D721Med (cell line): ENCODE measurements at regions not wholly inside any gene's neighbourhood (a gene's known extent, or its start where the extent isn't known, plus 50 kb on each side); places are given as distances from the start of the nearest gene placed in this dataset.

Experiments used
- DNase-seq: peaks from one replicate; pipeline ENCODE4 v3.0.0; 2011; ENCODE audit warnings: low spot score; ENCODE audit not compliant: insufficient read length
- FAIRE-seq: peaks from 2 replicates; lab custom pipeline; 2011; peaks lifted over from hg19 to GRCh38; lab: Jason Lieb, UNC
- TF ChIP-seq, protein P1 (sequence below): IDR thresholded peaks from 2 replicates; pipeline ENCODE4 v1.5.1; 2012; ENCODE audit warnings: mild to moderate bottlenecking, control low read depth; ENCODE audit not compliant: insufficient read depth; ENCODE audit errors: missing control alignments

DNA sequence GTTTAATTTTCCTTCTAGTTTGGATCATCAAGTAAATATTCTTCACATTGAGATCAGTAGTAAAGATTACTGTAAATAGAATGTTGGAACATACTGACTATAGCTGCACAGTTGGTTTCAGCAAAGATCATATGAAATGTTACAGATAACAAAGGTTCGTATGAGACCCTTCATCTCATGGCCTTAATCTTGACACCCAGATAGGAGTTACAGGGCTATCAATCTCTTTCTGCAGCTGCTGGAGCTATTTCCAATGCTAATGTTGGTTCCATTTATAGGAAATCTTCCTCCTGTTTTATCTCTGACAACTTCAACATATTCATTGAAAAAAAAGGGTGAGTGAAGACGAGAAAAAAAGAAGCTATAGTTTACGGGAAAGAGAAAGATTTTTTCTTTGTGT, 495.6 kb downstream of the JRKL start:
- TF ChIP-seq, protein P1, sequence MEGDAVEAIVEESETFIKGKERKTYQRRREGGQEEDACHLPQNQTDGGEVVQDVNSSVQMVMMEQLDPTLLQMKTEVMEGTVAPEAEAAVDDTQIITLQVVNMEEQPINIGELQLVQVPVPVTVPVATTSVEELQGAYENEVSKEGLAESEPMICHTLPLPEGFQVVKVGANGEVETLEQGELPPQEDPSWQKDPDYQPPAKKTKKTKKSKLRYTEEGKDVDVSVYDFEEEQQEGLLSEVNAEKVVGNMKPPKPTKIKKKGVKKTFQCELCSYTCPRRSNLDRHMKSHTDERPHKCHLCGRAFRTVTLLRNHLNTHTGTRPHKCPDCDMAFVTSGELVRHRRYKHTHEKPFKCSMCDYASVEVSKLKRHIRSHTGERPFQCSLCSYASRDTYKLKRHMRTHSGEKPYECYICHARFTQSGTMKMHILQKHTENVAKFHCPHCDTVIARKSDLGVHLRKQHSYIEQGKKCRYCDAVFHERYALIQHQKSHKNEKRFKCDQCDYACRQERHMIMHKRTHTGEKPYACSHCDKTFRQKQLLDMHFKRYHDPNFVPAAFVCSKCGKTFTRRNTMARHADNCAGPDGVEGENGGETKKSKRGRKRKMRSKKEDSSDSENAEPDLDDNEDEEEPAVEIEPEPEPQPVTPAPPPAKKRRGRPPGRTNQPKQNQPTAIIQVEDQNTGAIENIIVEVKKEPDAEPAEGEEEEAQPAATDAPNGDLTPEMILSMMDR, result no peak
- FAIRE-seq (no peak), DNase-seq (no peak)

DNA sequence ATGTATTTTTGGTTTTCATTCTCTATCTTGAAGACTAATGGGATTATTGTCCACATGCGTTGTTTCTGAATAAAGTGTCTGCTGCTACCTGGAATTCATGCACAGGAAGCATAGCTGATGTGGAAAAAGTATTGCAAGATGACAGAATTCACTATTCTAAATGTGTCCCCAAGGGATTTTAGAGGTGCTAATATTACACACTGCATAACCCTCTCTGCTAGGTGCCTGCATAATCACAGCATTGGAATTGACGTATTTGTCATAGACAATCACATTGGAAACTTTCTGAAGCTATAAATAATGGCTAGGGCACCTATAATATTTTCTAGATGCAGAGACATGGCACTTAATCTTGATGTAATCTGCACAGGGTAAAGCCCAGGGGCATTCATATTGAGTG, 496.1 kb downstream of the JRKL start:
- FAIRE-seq (no peak), DNase-seq (no peak)
- TF ChIP-seq, protein P1, result no peak

DNA sequence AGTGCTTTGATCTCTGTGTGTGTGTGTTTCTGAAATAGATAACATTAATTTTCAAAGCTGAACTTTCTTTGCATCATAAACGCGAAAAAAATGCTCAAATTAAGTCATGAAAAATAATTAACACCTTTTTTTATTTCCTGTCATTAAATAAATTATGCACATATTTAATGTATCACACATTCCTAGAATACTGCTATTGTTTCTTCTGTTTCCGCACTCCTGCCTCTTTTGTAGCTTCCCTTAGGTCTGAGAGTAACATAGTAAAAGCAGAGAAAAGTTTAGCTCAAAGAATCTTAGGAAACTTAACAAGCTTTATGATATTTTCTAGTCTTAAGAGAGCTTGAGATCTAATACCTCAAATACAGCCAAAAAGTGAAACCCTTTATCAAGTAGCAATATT, 504.2 kb downstream of the JRKL start:
- TF ChIP-seq, protein P1, result no peak
- no peak for FAIRE-seq

DNA sequence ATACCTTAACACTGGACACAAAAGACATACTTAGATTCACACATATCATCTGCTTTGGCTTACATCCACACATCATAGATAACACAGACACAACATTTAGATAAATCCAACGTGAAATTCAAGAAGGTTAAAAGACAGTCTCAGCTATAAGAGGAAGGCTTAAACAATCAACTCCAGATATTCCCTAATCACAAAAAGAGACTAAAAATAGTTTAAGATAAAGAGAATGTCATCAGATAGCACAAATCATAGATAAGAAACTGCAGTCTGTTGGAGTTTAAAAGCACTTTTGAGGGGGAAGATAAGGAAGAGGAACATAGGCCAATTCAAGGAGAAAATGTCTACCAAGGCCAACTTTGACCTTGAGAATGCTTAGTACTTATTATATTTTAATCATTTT, 504.8 kb downstream of the JRKL start:
- no peak for FAIRE-seq
- TF ChIP-seq, protein P1, result no peak
- no peak for DNase-seq

More for the DNA sequence above, 504.2 kb downstream of the JRKL start:
- DNase-seq, result no peak

DNA sequence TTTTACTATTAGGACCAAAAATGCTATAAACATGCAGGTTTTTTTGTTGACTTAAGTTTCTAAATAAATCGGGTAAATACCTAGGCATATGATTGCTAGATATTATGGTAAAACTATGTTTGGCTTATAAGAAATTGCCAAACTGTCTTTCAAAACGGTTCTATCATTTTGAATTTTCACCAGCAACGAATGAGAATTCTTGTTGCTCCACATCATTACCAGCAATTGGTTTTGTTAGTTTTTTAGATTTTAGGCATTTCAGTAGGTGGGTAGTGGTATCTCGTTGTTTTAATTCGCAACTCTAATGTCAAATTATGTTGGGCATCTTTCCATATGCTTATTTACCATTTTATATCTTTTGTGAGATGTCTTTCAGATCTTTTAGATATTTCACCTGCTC, 510.2 kb downstream of the JRKL start:
- no peak for FAIRE-seq
- TF ChIP-seq, protein P1, result no peak
- no peak for DNase-seq

DNA sequence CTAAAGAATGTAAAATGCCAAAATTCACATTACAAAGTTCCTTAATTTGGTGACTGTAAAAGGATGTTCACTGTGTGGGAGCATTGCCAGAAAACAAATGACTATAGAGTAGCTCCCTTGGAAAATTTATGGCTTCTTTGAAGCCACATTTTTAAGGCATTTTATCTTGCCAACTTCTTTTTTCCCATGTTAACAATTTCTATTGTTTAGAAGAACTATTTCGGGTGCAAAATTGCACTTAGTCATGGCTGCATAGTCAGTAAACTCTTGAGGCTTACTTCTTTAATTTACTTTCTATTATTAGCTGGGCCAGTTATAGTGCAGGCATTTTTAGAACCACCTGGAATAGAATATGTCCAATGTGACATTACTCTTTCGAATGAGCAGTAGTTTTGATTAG, 515.3 kb downstream of the JRKL start:
- TF ChIP-seq, protein P1, result no peak
- no peak for DNase-seq
- FAIRE-seq, result no peak

DNA sequence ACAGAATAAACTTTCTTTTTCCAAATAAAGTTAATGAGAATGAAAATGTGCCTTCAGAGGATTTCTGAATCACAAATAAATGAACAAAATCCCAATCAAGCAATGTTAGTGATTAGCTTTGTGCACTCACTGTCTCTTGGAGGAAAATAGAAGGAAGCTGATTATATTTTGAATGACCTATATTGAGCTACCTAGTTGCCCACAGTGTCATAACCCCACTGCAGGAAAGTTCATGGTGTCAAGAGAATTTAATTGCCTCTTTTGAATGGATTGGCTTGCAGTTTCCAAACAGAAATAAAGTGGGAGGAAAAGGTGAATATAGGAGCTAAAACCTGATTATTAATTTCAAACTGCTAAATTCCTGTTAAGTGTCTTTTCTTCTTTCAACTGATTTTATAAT, 515.9 kb downstream of the JRKL start:
- DNase-seq (no peak), FAIRE-seq (no peak)
- TF ChIP-seq, protein P1, result no peak
